ENCODE measurements at regions not wholly inside any gene's neighbourhood (a gene's known extent, or its start where the extent isn't known, plus 50 kb on each side); places are given as distances from the start of the nearest gene placed in this dataset.

GRCh38 chr12:127041985-127042625, 1224.9 kb upstream of the TMEM132C start:
- peaks cover 74% of the 10 kb centered on the region for H3K9me3 Mint-ChIP-seq
- CTCF ChIA-PET, result no interaction called here
- POLR2A ChIA-PET, result no interaction called here

GRCh38 chr12:127043731-127044130, 1223.2 kb upstream of the TMEM132C start:
- ATAC-seq (no peak), DNase-seq (ENCODE audit: low spot score) (no peak)
- no peak overlapping the region for H3K4me3 Mint-ChIP-seq
- peaks cover 4% of the 10 kb centered on the region for H3K27me3 Mint-ChIP-seq (ENCODE audit: low read depth)
- H3K36me3 Mint-ChIP-seq, result peaks cover 47% of the 10 kb centered on the region
- no peak overlapping the region for H3K27ac Mint-ChIP-seq
- TF ChIP-seq AFF4 (CRISPR knock-in tag; IDR thresholded peaks at IDR 0.05; ENCODE audit: borderline replicate concordance) (no peak), ZNF263 (CRISPR knock-in tag; IDR thresholded peaks at IDR 0.05; ENCODE audit: low read depth) (no peak), CDX4 (CRISPR knock-in tag; IDR thresholded peaks at IDR 0.05; ENCODE audit: borderline replicate concordance) (no peak), SMAD4 (CRISPR knock-in tag; IDR thresholded peaks at IDR 0.05) (no peak), NR2C2 (CRISPR knock-in tag; IDR thresholded peaks at IDR 0.05) (no peak), TP53 (CRISPR knock-in tag; IDR thresholded peaks at IDR 0.05) (no peak), PREB (CRISPR knock-in tag; IDR thresholded peaks at IDR 0.05; ENCODE audit: borderline replicate concordance) (no peak), ESRRA (CRISPR knock-in tag; IDR thresholded peaks at IDR 0.05; ENCODE audit: borderline replicate concordance) (no peak)
- no peaks in the 10 kb centered on the region for H3K4me1 Mint-ChIP-seq
- CTCF ChIA-PET, result no interaction called here
- peaks cover 70% of the 10 kb centered on the region for H3K9me3 Mint-ChIP-seq
- POLR2A ChIA-PET, result no interaction called here

More at GRCh38 chr12:127041985-127042625, 1224.9 kb upstream of the TMEM132C start:
- H3K27me3 Mint-ChIP-seq (ENCODE audit: low read depth), result peaks cover 4% of the 10 kb centered on the region; the same call in 1 of the 2 replicates
- TF ChIP-seq ZNF317 (CRISPR knock-in tag; IDR thresholded peaks at IDR 0.05; ENCODE audit: borderline replicate concordance, low read depth), result no peak
- no peak for TF ChIP-seq ZNF232 (CRISPR knock-in tag; IDR thresholded peaks at IDR 0.05)
- no peak for TF ChIP-seq ZNF121 (CRISPR knock-in tag; IDR thresholded peaks at IDR 0.05)
- no peak for TF ChIP-seq TEAD4 (CRISPR knock-in tag; IDR thresholded peaks at IDR 0.05)
- DNase-seq (ENCODE audit: low spot score) (no peak), ATAC-seq (no peak)
- H3K4me3 Mint-ChIP-seq, result no peak overlapping the region
- peaks cover 50% of the 10 kb centered on the region for H3K36me3 Mint-ChIP-seq
- H3K27ac Mint-ChIP-seq, result no peak overlapping the region
- H3K4me1 Mint-ChIP-seq, result no peaks in the 10 kb centered on the region

GRCh38 chr12:127044836-127045235, 1222.1 kb upstream of the TMEM132C start:
- ChIA-PET POLR2A (no interaction called here), CTCF (no interaction called here)
- ATAC-seq (no peak), DNase-seq (ENCODE audit: low spot score) (no peak)
- H3K4me3 Mint-ChIP-seq, result no peak overlapping the region
- H3K4me1 Mint-ChIP-seq, result no peaks in the 10 kb centered on the region
- peaks cover 46% of the 10 kb centered on the region for H3K36me3 Mint-ChIP-seq
- no peak overlapping the region for H3K27ac Mint-ChIP-seq
- peaks cover 2% of the 10 kb centered on the region for H3K27me3 Mint-ChIP-seq (ENCODE audit: low read depth)
- peaks cover 70% of the 10 kb centered on the region for H3K9me3 Mint-ChIP-seq
- TF ChIP-seq ATF3 (CRISPR knock-in tag; conservative IDR thresholded peaks at IDR 0.05), result no peak
- no peak for TF ChIP-seq RORB (CRISPR knock-in tag; IDR thresholded peaks at IDR 0.05)
- TF ChIP-seq FOXK1 (CRISPR knock-in tag; IDR thresholded peaks at IDR 0.05), result no peak
- no peak for TF ChIP-seq ARID4B (CRISPR knock-in tag; IDR thresholded peaks at IDR 0.05; ENCODE audit: borderline replicate concordance)
- TF ChIP-seq TCF7 (CRISPR knock-in tag; IDR thresholded peaks at IDR 0.05; ENCODE audit: low read depth), result no peak
- no peak for TF ChIP-seq ZNF317 (CRISPR knock-in tag; IDR thresholded peaks at IDR 0.05; ENCODE audit: borderline replicate concordance, low read depth)
- no peak for TF ChIP-seq TEAD4 (CRISPR knock-in tag; IDR thresholded peaks at IDR 0.05)
- TF ChIP-seq CDX4 (CRISPR knock-in tag; IDR thresholded peaks at IDR 0.05; ENCODE audit: borderline replicate concordance), result no peak
- TF ChIP-seq SOX15 (CRISPR knock-in tag; IDR thresholded peaks at IDR 0.05), result no peak
- TF ChIP-seq KAT7 (CRISPR knock-in tag; IDR thresholded peaks at IDR 0.05; ENCODE audit: borderline replicate concordance), result no peak
